H54 (cell line): ENCODE measurements at regions not wholly inside any gene's neighbourhood (a gene's known extent, or its start where the extent isn't known, plus 50 kb on each side); places are given as distances from the start of the nearest gene placed in this dataset.

Experiments used
- DNase-seq: peaks from one replicate; pipeline ENCODE4 v3.0.0; 2011; ENCODE audit warnings: low spot score, mixed read lengths; ENCODE audit not compliant: insufficient read length
- FAIRE-seq: peaks from 3 replicates; lab custom pipeline; 2011; peaks lifted over from hg19 to GRCh38; lab: Jason Lieb, UNC
- POLR2A ChIP-seq: IDR thresholded peaks from 2 replicates; pipeline ENCODE4 v1.6.1; 2011; ENCODE audit warnings: low read depth, mild to moderate bottlenecking, low read length

- no peak for DNase-seq
- FAIRE-seq = no peak
- TF ChIP-seq POLR2A = no peak
These were observed 73.4 kb upstream of the FRMD1 start for GRCh38 chr6:168152306-168152963.

GRCh38 chr6:168150551-168151320 is 71.7 kb upstream of the FRMD1 start:
- no peak for FAIRE-seq
- TF ChIP-seq POLR2A = no peak

GRCh38 chr6:168149015-168149414 is 70.0 kb upstream of the FRMD1 start:
- no peak for FAIRE-seq
- TF ChIP-seq POLR2A = no peak
- no peak for DNase-seq

More at GRCh38 chr6:168150551-168151320, 71.7 kb upstream of the FRMD1 start:
- no peak for DNase-seq

GRCh38 chr6:168148231-168148849 is 69.3 kb upstream of the FRMD1 start:
- DNase-seq = no peak
- no peak for FAIRE-seq
- no peak for TF ChIP-seq POLR2A

- FAIRE-seq (no peak), DNase-seq (no peak)
- no peak for TF ChIP-seq POLR2A
These were observed 68.3 kb upstream of the FRMD1 start for GRCh38 chr6:168147205-168147738.

GRCh38 chr6:168145747-168146596 is 67.0 kb upstream of the FRMD1 start:
- DNase-seq (no peak), FAIRE-seq (no peak)
- TF ChIP-seq POLR2A = no peak

GRCh38 chr6:168139121-168139520 is 60.1 kb upstream of the FRMD1 start:
- no peak for TF ChIP-seq POLR2A
- no peak for FAIRE-seq

GRCh38 chr6:168138436-168138835 is 59.4 kb upstream of the FRMD1 start:
- DNase-seq (no peak), FAIRE-seq (no peak)
- TF ChIP-seq POLR2A = no peak

More at GRCh38 chr6:168139121-168139520, 60.1 kb upstream of the FRMD1 start:
- no peak for DNase-seq

GRCh38 chr6:168137024-168137423 is 58.0 kb upstream of the FRMD1 start:
- no peak for TF ChIP-seq POLR2A
- DNase-seq (no peak), FAIRE-seq (no peak)

GRCh38 chr6:168136622-168137021 is 57.6 kb upstream of the FRMD1 start:
- no peak for DNase-seq
- TF ChIP-seq POLR2A = no peak
- no peak for FAIRE-seq

- no peak for DNase-seq
- no peak for FAIRE-seq
- TF ChIP-seq POLR2A = no peak
These were observed 57.0 kb upstream of the FRMD1 start for GRCh38 chr6:168136001-168136400.

GRCh38 chr6:168134560-168135201 is 55.7 kb upstream of the FRMD1 start:
- DNase-seq (no peak), FAIRE-seq (no peak)
- TF ChIP-seq POLR2A = no peak
